Endothelial cell (in vitro differentiated cells): ENCODE measurements at regions not wholly inside any gene's neighbourhood (a gene's known extent, or its start where the extent isn't known, plus 50 kb on each side); places are given as distances from the start of the nearest gene placed in this dataset.

ENCODE experiments used
- DNase-seq: peaks from one replicate; pipeline ENCODE4 v3.0.0; 2021; ENCODE audit warnings: low spot score
- H3K27ac Mint-ChIP-seq: one replicate; pipeline ENCODE4 v1.8.0; 2021; ENCODE audit warnings: mixed read lengths, inconsistent platforms; ENCODE audit not compliant: unreplicated experiment
- H3K27me3 Mint-ChIP-seq: one replicate; pipeline ENCODE4 v1.8.0; 2021; ENCODE audit warnings: mild to moderate bottlenecking, moderate library complexity, mixed read lengths, inconsistent platforms; ENCODE audit not compliant: unreplicated experiment
- H3K36me3 Mint-ChIP-seq: one replicate; pipeline ENCODE4 v1.8.0; 2021; ENCODE audit warnings: mild to moderate bottlenecking, low read depth, mixed read lengths, inconsistent platforms; ENCODE audit not compliant: unreplicated experiment
- H3K4me1 Mint-ChIP-seq: one replicate; pipeline ENCODE4 v1.8.0; 2021; ENCODE audit warnings: mild to moderate bottlenecking, mixed read lengths, inconsistent platforms; ENCODE audit not compliant: unreplicated experiment
- H3K4me3 Mint-ChIP-seq: one replicate; pipeline ENCODE4 v1.8.0; 2021; ENCODE audit warnings: mild to moderate bottlenecking, mixed read lengths, inconsistent platforms; ENCODE audit not compliant: unreplicated experiment
- H3K9me3 Mint-ChIP-seq: one replicate; pipeline ENCODE4 v1.8.0; 2021; ENCODE audit warnings: mixed read lengths, inconsistent platforms; ENCODE audit not compliant: unreplicated experiment
- CTCF ChIP-seq: fragments of 200-600 bp; sonication (generic); IDR thresholded peaks from one replicate; pipeline ENCODE4 v1.5.0; 2021; ENCODE audit warnings: antibody characterized with exemption; ENCODE audit not compliant: unreplicated experiment

DNA sequence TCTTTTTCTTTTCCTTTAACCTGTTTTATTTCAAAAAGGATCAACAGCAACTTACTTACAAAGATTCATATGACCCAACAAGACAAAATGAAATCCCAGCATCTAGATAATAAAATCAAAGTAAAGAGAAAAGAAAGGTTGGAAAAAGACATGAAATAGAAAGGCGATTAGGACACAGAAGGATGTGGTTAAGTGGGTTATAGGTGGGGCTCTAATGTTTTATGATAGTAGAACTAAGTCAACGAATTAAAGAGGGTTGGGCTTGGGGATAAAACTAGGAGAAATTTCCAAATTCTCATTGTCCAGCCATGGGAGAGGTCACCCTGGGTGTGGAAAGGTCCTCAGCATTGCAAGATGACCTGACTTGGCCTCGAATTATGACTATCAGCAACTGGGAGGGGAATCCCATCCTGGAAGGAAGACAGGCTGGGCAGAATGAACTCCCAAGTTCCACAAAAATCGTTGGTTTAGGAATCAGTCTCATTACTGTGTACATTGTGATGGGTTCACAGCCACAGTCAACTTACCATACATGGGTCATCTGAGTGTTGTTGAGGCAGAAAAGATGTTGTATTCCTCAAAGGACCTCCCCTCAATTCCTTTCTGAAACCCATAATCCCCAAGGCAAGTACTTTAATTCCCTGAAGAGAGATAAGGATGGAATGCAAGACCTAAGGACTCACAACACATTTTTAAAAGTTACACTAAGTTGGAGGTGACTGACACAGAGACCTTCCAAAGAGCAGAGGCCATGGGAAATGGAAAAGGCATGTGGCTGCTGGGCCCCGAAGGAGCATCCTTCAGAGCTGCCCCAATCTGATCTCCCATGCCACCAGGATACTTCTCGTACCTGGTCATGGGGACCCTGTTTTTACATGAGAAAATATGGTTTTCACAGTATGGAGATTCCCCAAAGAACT lies 167.6 kb downstream of the UXS1 start:
- no peak overlapping the region for H3K27ac Mint-ChIP-seq
- no peaks in the 10 kb centered on the region for H3K9me3 Mint-ChIP-seq
- peaks cover 17% of the 10 kb centered on the region for H3K4me1 Mint-ChIP-seq
- no peak for DNase-seq
- H3K36me3 Mint-ChIP-seq = no peaks in the 10 kb centered on the region
- no peak for TF ChIP-seq CTCF
- peaks cover 3% of the 10 kb centered on the region for H3K27me3 Mint-ChIP-seq
- no peak overlapping the region for H3K4me3 Mint-ChIP-seq

DNA sequence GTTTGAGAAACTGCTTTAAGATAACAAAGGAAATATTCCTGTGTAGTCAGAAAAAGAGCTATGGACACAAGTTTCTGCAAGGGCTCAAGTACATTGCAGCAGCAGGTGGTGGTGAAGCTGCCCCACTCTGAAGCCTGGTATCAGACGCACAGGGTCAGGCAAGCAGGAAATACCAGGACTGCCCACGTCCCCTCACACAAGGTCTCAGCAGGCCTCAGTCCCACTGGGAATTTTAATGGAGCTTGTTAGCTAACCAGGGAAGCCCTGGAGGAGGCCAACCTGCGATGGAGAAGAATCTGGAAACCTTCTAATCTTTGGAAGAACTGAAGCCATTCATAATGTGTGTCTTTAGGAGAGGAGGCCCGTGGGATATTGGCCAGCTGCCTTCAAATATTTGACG lies 168.3 kb downstream of the UXS1 start:
- H3K9me3 Mint-ChIP-seq = no peaks in the 10 kb centered on the region
- H3K27me3 Mint-ChIP-seq = peaks cover 3% of the 10 kb centered on the region
- peaks cover 13% of the 10 kb centered on the region for H3K4me1 Mint-ChIP-seq
- DNase-seq = no peak
- no peaks in the 10 kb centered on the region for H3K36me3 Mint-ChIP-seq
- H3K4me3 Mint-ChIP-seq = no peak overlapping the region
- TF ChIP-seq CTCF = no peak
- H3K27ac Mint-ChIP-seq = no peak overlapping the region

GRCh38 chr2:106021662-106022028 lies 172.5 kb downstream of the UXS1 start:
- no peak for DNase-seq
- H3K27me3 Mint-ChIP-seq = no peaks in the 10 kb centered on the region
- no peak overlapping the region for H3K4me3 Mint-ChIP-seq
- H3K27ac Mint-ChIP-seq = no peak overlapping the region
- TF ChIP-seq CTCF = no peak
- H3K36me3 Mint-ChIP-seq = no peaks in the 10 kb centered on the region
- H3K4me1 Mint-ChIP-seq = peaks cover 3% of the 10 kb centered on the region
- no peaks in the 10 kb centered on the region for H3K9me3 Mint-ChIP-seq

GRCh38 chr2:106020821-106021661 lies 173.1 kb downstream of the UXS1 start:
- Mint-ChIP-seq H3K4me1 (peaks cover 3% of the 10 kb centered on the region), H3K27ac (no peak overlapping the region), H3K9me3 (no peaks in the 10 kb centered on the region), H3K4me3 (no peak overlapping the region), H3K36me3 (no peaks in the 10 kb centered on the region), H3K27me3 (no peaks in the 10 kb centered on the region)
- no peak for TF ChIP-seq CTCF
- DNase-seq = no peak
